CD14-positive monocyte (primary cell): ENCODE measurements at regions not wholly inside any gene's neighbourhood (a gene's known extent, or its start where the extent isn't known, plus 50 kb on each side); places are given as distances from the start of the nearest gene placed in this dataset.

Experiments
- DNase-seq, 3 donors: peaks; one replicate each; pipeline ENCODE4 v3.0.0-alpha.2; 2011 to 2022
- H2AFZ ChIP-seq: 2 replicates; pipeline ENCODE4 v1.6.0; 2012; ENCODE audit warnings: mild to moderate bottlenecking, low read depth, low read length, inconsistent platforms; ENCODE audit not compliant: insufficient read depth, poor library complexity, severe bottlenecking
- H3K27ac ChIP-seq, 2 donors: 1 replicate in 1 of 2; 2 replicates in 1 of 2; pipeline ENCODE4 v1.5.1; 2012 to 2013; ENCODE audit warnings: low read length in 2 of 2, control low read depth in 1 of 2, inconsistent platforms in 1 of 2, low read depth in 1 of 2, mild to moderate bottlenecking in 1 of 2
- H3K27me3 ChIP-seq, 2 donors: one replicate each; pipeline versions ENCODE4 v1.6.0 to v1.6.1; 2011 to 2013; ENCODE audit warnings: low read length in 2 of 2; ENCODE audit not compliant: control insufficient read depth in 2 of 2, insufficient read depth in 2 of 2
- H3K36me3 ChIP-seq, 2 donors: replicated peaks in 1 of 2; 1 replicate in 1 of 2; 2 replicates in 1 of 2; pipeline versions ENCODE4 v1.5.1 to v1.6.1; 2012 to 2013; ENCODE audit warnings: low read length in 2 of 2, control low read depth in 1 of 2, inconsistent platforms in 1 of 2, mild to moderate bottlenecking in 1 of 2; ENCODE audit not compliant: insufficient read depth in 2 of 2, control insufficient read depth in 1 of 2
- H3K4me1 ChIP-seq, 2 donors: 1 replicate in 1 of 2; 2 replicates in 1 of 2; pipeline versions ENCODE4 v1.5.1 to v1.6.1; 2012 to 2013; ENCODE audit warnings: low read length in 2 of 2, control low read depth in 1 of 2, inconsistent platforms in 1 of 2, mild to moderate bottlenecking in 1 of 2, moderate library complexity in 1 of 2; ENCODE audit not compliant: insufficient read depth in 2 of 2, control insufficient read depth in 1 of 2
- H3K4me2 ChIP-seq: replicated peaks from 2 replicates; pipeline ENCODE3; 2012; ENCODE audit warnings: low read length, moderate library complexity, mild to moderate bottlenecking; ENCODE audit not compliant: poor library complexity, severe bottlenecking; ENCODE audit errors: extremely low read depth
- H3K4me3 ChIP-seq, 3 experiments: fragments of 200-600 bp in 1 of 3; sonication (generic) in 1 of 3; replicated peaks in 1 of 3; 1 replicate in 2 of 3; 2 replicates in 1 of 3; pipeline ENCODE4 v1.5.1; 2011 to 2013; ENCODE audit warnings: low read length in 3 of 3, mild to moderate bottlenecking in 3 of 3, control low read depth in 2 of 3, low read depth in 2 of 3, inconsistent platforms in 1 of 3, moderate library complexity in 1 of 3
- H3K79me2 ChIP-seq: 2 replicates; pipeline ENCODE4 v1.6.0; 2012; ENCODE audit warnings: mild to moderate bottlenecking, control low read depth, inconsistent platforms, low read length, moderate library complexity; ENCODE audit not compliant: insufficient read depth
- H3K9ac ChIP-seq: 2 replicates; pipeline ENCODE4 v1.6.0; 2017; ENCODE audit warnings: low read length, mild to moderate bottlenecking; ENCODE audit not compliant: insufficient read depth, poor library complexity, severe bottlenecking
- H3K9me3 ChIP-seq, 2 donors: replicated peaks in 1 of 2; 1 replicate in 1 of 2; 2 replicates in 1 of 2; pipeline versions ENCODE4 v1.5.1 to v1.6.1; 2012 to 2013; ENCODE audit warnings: low read length in 2 of 2, control low read depth in 1 of 2; ENCODE audit not compliant: control insufficient read depth in 1 of 2, insufficient read depth in 1 of 2
- H4K20me1 ChIP-seq: 2 replicates; pipeline ENCODE4 v1.6.0; 2012; ENCODE audit warnings: mild to moderate bottlenecking, low read length, control low read depth, moderate library complexity; ENCODE audit not compliant: insufficient read depth
- H3K27ac Mint-ChIP-seq, 7 donors: one replicate each; pipeline ENCODE4 v1.8.0; 2020; ENCODE audit warnings: mild to moderate bottlenecking in 7 of 7, mixed read lengths in 7 of 7, moderate library complexity in 6 of 7, inconsistent platforms in 2 of 7
- H3K27me3 Mint-ChIP-seq, 3 donors: one replicate each; pipeline ENCODE4 v1.8.0; 2021 to 2022; ENCODE audit warnings: low read depth in 3 of 3, mild to moderate bottlenecking in 3 of 3, mixed read lengths in 3 of 3, moderate library complexity in 3 of 3, inconsistent platforms in 1 of 3
- H3K36me3 Mint-ChIP-seq, 2 donors: one replicate each; pipeline ENCODE4 v1.8.0; 2020; ENCODE audit warnings: mixed read lengths in 2 of 2, inconsistent platforms in 1 of 2, mild to moderate bottlenecking in 1 of 2
- H3K4me1 Mint-ChIP-seq: one replicate; pipeline ENCODE4 v1.8.0; 2020; ENCODE audit warnings: mild to moderate bottlenecking, mixed read lengths
- H3K4me3 Mint-ChIP-seq, 2 donors: one replicate each; pipeline ENCODE4 v1.8.0; 2020; ENCODE audit warnings: mild to moderate bottlenecking in 2 of 2, mixed read lengths in 2 of 2, moderate library complexity in 1 of 2
- H3K9me3 Mint-ChIP-seq, 7 donors: one replicate each; pipeline ENCODE4 v1.8.0; 2020 to 2022; ENCODE audit warnings: mixed read lengths in 7 of 7, mild to moderate bottlenecking in 6 of 7, moderate library complexity in 6 of 7, inconsistent platforms in 2 of 7
- WGBS: methylation state at CpG from one replicate; pipeline ENCODE4 v1.1.5; 2013; ENCODE audit warnings: missing lambda C conversion rate; ENCODE audit not compliant: insufficient coverage; 5-methylcytosine and 5-hydroxymethylcytosine counted together
- intact Hi-C, 2 donors: fragments of 100-400 bp; cut with micrococcal nuclease; formaldehyde crosslinking; loops; one replicate each; pipeline versions ENCODE4 v1.15.0 to v1.15.1; 2023
- TF ChIP-seq, protein P1 (sequence below): fragments of 200-600 bp; IDR thresholded peaks from one replicate; pipeline ENCODE4 v1.8.0; 2022; ENCODE audit warnings: antibody characterized with exemption, mild to moderate bottlenecking

DNA sequence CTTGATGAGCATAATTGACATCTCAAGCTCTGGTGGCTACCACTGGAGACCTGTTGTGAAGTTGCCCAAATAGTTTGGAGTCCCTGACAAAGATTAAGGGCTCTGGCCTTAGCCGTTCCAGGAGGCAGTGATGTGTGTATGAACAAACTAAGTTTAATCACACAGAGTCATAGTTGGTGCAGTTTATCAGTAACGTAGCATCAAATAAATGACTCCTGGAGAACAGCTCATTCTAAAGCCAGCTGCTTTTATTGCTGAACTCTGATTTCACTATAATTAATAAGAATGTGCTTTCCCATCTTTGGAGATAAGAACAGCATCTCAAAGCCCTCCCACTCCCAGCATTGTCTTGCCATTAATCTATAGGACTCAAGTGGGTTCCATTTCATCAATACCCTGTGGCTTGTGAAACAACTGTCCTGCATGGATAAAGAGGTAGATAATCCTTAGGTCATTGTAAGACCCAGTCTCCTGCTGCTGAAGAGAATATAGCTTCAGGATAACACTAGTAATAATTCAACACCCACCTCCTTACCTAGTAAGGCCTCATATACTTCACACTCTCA, 211.4 kb upstream of the THUMPD2 start:
- Histone ChIP-seq H3K4me3 (no peak overlapping the region), H3K36me3 (no peaks in the 10 kb centered on the region), H3K4me1 (no peaks in the 10 kb centered on the region), H2AFZ (no peak overlapping the region), H3K9ac (no peak overlapping the region), H4K20me1 (no peaks in the 10 kb centered on the region), H3K79me2 (no peaks in the 10 kb centered on the region), H3K27ac (no peak overlapping the region), H3K9me3 (no peaks in the 10 kb centered on the region), H3K4me2 (no peak overlapping the region), H3K27me3 (no peaks in the 10 kb centered on the region)
- 100% methylated on average over 1 of the region's 2 CpGs for WGBS
- H3K27ac Mint-ChIP-seq = no peak overlapping the region
- peaks cover 2 to 13% (median 6%) of the 10 kb centered on the region in 7 donors for H3K9me3 Mint-ChIP-seq
- TF ChIP-seq, protein P1, sequence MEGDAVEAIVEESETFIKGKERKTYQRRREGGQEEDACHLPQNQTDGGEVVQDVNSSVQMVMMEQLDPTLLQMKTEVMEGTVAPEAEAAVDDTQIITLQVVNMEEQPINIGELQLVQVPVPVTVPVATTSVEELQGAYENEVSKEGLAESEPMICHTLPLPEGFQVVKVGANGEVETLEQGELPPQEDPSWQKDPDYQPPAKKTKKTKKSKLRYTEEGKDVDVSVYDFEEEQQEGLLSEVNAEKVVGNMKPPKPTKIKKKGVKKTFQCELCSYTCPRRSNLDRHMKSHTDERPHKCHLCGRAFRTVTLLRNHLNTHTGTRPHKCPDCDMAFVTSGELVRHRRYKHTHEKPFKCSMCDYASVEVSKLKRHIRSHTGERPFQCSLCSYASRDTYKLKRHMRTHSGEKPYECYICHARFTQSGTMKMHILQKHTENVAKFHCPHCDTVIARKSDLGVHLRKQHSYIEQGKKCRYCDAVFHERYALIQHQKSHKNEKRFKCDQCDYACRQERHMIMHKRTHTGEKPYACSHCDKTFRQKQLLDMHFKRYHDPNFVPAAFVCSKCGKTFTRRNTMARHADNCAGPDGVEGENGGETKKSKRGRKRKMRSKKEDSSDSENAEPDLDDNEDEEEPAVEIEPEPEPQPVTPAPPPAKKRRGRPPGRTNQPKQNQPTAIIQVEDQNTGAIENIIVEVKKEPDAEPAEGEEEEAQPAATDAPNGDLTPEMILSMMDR = no peak
- H3K4me3 Mint-ChIP-seq = no peak overlapping the region
- no peaks in the 10 kb centered on the region for H3K36me3 Mint-ChIP-seq
- intact Hi-C loops = no loop called here
- DNase-seq = no peak
- no peaks in the 10 kb centered on the region for H3K27me3 Mint-ChIP-seq
- no peaks in the 10 kb centered on the region for H3K4me1 Mint-ChIP-seq

DNA sequence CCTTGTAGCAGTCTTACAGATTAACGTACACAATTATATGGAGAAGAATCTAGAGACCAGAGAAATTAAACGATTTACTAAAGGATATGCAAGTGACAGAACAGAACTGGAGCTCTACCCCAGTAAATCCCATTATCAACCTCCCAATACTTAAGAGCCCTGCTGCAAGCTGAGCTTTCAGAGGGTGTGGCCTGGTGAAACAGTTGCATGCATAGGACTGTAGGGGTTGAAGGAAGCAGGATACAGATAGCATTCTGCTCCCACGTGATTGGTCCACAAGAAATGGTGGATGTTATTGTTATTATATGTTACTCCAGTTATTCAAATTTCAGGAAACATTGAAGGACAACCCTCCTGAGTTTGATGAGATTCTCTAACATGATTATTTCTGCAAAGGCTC, 210.8 kb upstream of the THUMPD2 start:
- Histone ChIP-seq H3K4me3 (no peak overlapping the region), H3K9me3 (peaks cover 0 to 4% of the 10 kb centered on the region in 2 donors), H3K4me2 (no peak overlapping the region), H3K27ac (no peak overlapping the region), H3K79me2 (no peaks in the 10 kb centered on the region), H2AFZ (no peak overlapping the region), H3K4me1 (no peaks in the 10 kb centered on the region), H3K9ac (no peak overlapping the region), H3K36me3 (no peaks in the 10 kb centered on the region), H3K27me3 (no peaks in the 10 kb centered on the region), H4K20me1 (no peaks in the 10 kb centered on the region)
- H3K4me1 Mint-ChIP-seq = no peaks in the 10 kb centered on the region
- no peak for DNase-seq
- H3K36me3 Mint-ChIP-seq = no peaks in the 10 kb centered on the region
- no peaks in the 10 kb centered on the region for H3K27me3 Mint-ChIP-seq
- no peak overlapping the region for H3K4me3 Mint-ChIP-seq
- H3K9me3 Mint-ChIP-seq = peaks cover 6 to 18% (median 7%) of the 10 kb centered on the region in 7 donors
- TF ChIP-seq, protein P1 = no peak
- intact Hi-C loops = no loop called here
- 100% methylated on average over 1 of the region's 3 CpGs for WGBS
- H3K27ac Mint-ChIP-seq = no peak overlapping the region
